ENCODE measurements at regions not wholly inside any gene's neighbourhood (a gene's known extent, or its start where the extent isn't known, plus 50 kb on each side); places are given as distances from the start of the nearest gene placed in this dataset.
"Not testable (repeated sequence)": the region's sequence is repeated elsewhere in the genome, so short reads cannot be mapped to it uniquely, and the experiment has no call there.

GRCh38 chr14:57150449-57150848 is 118.3 kb downstream of the EXOC5 start:
- no peak for DNase-seq

- no peak for DNase-seq
Measured at GRCh38 chr14:57139173-57139572, 129.5 kb downstream of the EXOC5 start.

GRCh38 chr14:57136669-57137328 is 131.9 kb downstream of the EXOC5 start:
- no peak for DNase-seq

GRCh38 chr14:57127809-57128208 is 140.9 kb downstream of the EXOC5 start:
- not testable (repeated sequence) for DNase-seq

GRCh38 chr14:57122129-57122528 is 146.6 kb downstream of the EXOC5 start:
- no peak for DNase-seq

- DNase-seq, result not testable (repeated sequence)
Measured at GRCh38 chr14:57112072-57112807, 156.5 kb downstream of the EXOC5 start.

GRCh38 chr14:57110411-57110810 is 158.3 kb downstream of the EXOC5 start:
- not testable (repeated sequence) for DNase-seq

GRCh38 chr14:57091030-57091608 is 177.6 kb downstream of the EXOC5 start:
- DNase-seq, result no peak

GRCh38 chr14:57089901-57090300 is 178.8 kb downstream of the EXOC5 start:
- no peak for DNase-seq

GRCh38 chr14:57087841-57088240 is 180.9 kb downstream of the EXOC5 start:
- DNase-seq, result no peak

GRCh38 chr14:57086271-57087162 is 182.2 kb downstream of the EXOC5 start:
- no peak for DNase-seq

GRCh38 chr14:57085801-57086200 is 182.9 kb downstream of the EXOC5 start:
- DNase-seq, result no peak

- DNase-seq, result no peak
Measured at GRCh38 chr14:57085043-57085442, 183.7 kb downstream of the EXOC5 start.

- no peak for DNase-seq
Measured at GRCh38 chr14:57080691-57081090, 188.0 kb downstream of the EXOC5 start.

- no peak for DNase-seq
Measured at GRCh38 chr14:57078054-57078453, 190.7 kb downstream of the EXOC5 start.

GRCh38 chr14:57073986-57074385 is 194.7 kb downstream of the EXOC5 start:
- DNase-seq, result no peak

- DNase-seq, result no peak
Measured at GRCh38 chr14:57071639-57072038, 197.1 kb downstream of the EXOC5 start.

- no peak for DNase-seq
Measured at GRCh38 chr14:57069702-57070101, 199.0 kb downstream of the EXOC5 start.

GRCh38 chr14:57068511-57068910 is 200.2 kb downstream of the EXOC5 start:
- DNase-seq, result no peak

GRCh38 chr14:57066887-57067513 is 201.7 kb downstream of the EXOC5 start:
- peak; percentile 25 to 58 for DNase-seq

- DNase-seq, result no peak
Measured at GRCh38 chr14:57066463-57066862, 202.2 kb downstream of the EXOC5 start.

GRCh38 chr14:57061009-57061711 is 207.5 kb downstream of the EXOC5 start:
- no peak for DNase-seq

Measured in Kasumi-1 (cell line).